Stimulated activated effector memory CD8-positive, alpha-beta T cell treated with anti-CD3 and anti-CD28 coated beads, Interleukin-12 subunit alpha, Interleukin-12 subunit beta, amount 100 ng/mL, for 72 hours (primary cell): ENCODE measurements at regions not wholly inside any gene's neighbourhood (a gene's known extent, or its start where the extent isn't known, plus 50 kb on each side); places are given as distances from the start of the nearest gene placed in this dataset.

Experiments
- ATAC-seq: fragments of 150-1000 bp; cut with Tn5 transposase; 2 replicates; pipeline ENCODE4 v1.10.0; 2021
- DNase-seq, 2 donors: peaks; one replicate each; pipeline ENCODE4 v3.0.0; 2021 to 2022; ENCODE audit warnings: low spot score in 2 of 2
- H3K27ac Mint-ChIP-seq: one replicate; pipeline ENCODE4 v1.8.0; 2022; ENCODE audit warnings: mild to moderate bottlenecking, mixed read lengths
- H3K36me3 Mint-ChIP-seq: one replicate; pipeline ENCODE4 v1.8.0; 2022; ENCODE audit warnings: mild to moderate bottlenecking, mixed read lengths
- H3K4me1 Mint-ChIP-seq: one replicate; pipeline ENCODE4 v1.8.0; 2022; ENCODE audit warnings: mixed read lengths
- H3K4me3 Mint-ChIP-seq: one replicate; pipeline ENCODE4 v1.8.0; 2022; ENCODE audit warnings: mild to moderate bottlenecking, mixed read lengths
- H3K9me3 Mint-ChIP-seq: one replicate; pipeline ENCODE4 v1.8.0; 2022; ENCODE audit warnings: mixed read lengths

- H3K36me3 Mint-ChIP-seq = no peaks in the 10 kb centered on the region
- DNase-seq = no peak
- peaks cover 7% of the 10 kb centered on the region for H3K9me3 Mint-ChIP-seq
- no peak overlapping the region for H3K27ac Mint-ChIP-seq
- no peak overlapping the region for H3K4me3 Mint-ChIP-seq
- no peak for ATAC-seq
- H3K4me1 Mint-ChIP-seq = no peaks in the 10 kb centered on the region
Measured at GRCh38 chr2:15881676-15882075, 58.7 kb upstream of the MYCN start.

- no peaks in the 10 kb centered on the region for H3K4me1 Mint-ChIP-seq
- no peaks in the 10 kb centered on the region for H3K36me3 Mint-ChIP-seq
- H3K9me3 Mint-ChIP-seq = peaks cover 7% of the 10 kb centered on the region
- no peak overlapping the region for H3K4me3 Mint-ChIP-seq
- no peak overlapping the region for H3K27ac Mint-ChIP-seq
- DNase-seq (no peak), ATAC-seq (no peak)
Measured at GRCh38 chr2:15882761-15883497, 57.4 kb upstream of the MYCN start.

- H3K9me3 Mint-ChIP-seq = peaks cover 7% of the 10 kb centered on the region
- ATAC-seq (no peak), DNase-seq (no peak)
- no peak overlapping the region for H3K4me3 Mint-ChIP-seq
- no peak overlapping the region for H3K27ac Mint-ChIP-seq
- no peaks in the 10 kb centered on the region for H3K36me3 Mint-ChIP-seq
- no peaks in the 10 kb centered on the region for H3K4me1 Mint-ChIP-seq
Measured at GRCh38 chr2:15883684-15884083, 56.7 kb upstream of the MYCN start.

GRCh38 chr2:15884790-15885189, 55.6 kb upstream of the MYCN start:
- Mint-ChIP-seq H3K4me3 (no peak overlapping the region), H3K9me3 (peaks cover 3% of the 10 kb centered on the region), H3K36me3 (no peaks in the 10 kb centered on the region), H3K4me1 (no peaks in the 10 kb centered on the region), H3K27ac (no peak overlapping the region)
- ATAC-seq (no peak), DNase-seq (no peak)

GRCh38 chr2:15886231-15886630, 54.1 kb upstream of the MYCN start:
- Mint-ChIP-seq H3K4me1 (no peaks in the 10 kb centered on the region), H3K9me3 (peaks cover 6% of the 10 kb centered on the region), H3K36me3 (no peaks in the 10 kb centered on the region), H3K27ac (no peak overlapping the region), H3K4me3 (no peak overlapping the region)
- ATAC-seq = no peak
- no peak for DNase-seq

GRCh38 chr2:15889442-15890123, 50.8 kb upstream of the MYCN start:
- ATAC-seq (no peak), DNase-seq (no peak)
- Mint-ChIP-seq H3K27ac (no peak overlapping the region), H3K4me1 (no peaks in the 10 kb centered on the region), H3K4me3 (no peak overlapping the region), H3K9me3 (peaks cover 2% of the 10 kb centered on the region), H3K36me3 (no peaks in the 10 kb centered on the region)

- Mint-ChIP-seq H3K27ac (no peak overlapping the region), H3K9me3 (peaks cover 2% of the 10 kb centered on the region), H3K36me3 (no peaks in the 10 kb centered on the region), H3K4me1 (no peaks in the 10 kb centered on the region), H3K4me3 (no peak overlapping the region)
- ATAC-seq (no peak), DNase-seq (no peak)
Measured at GRCh38 chr2:15890124-15890754, 50.1 kb upstream of the MYCN start.
